ENCODE measurements at regions not wholly inside any gene's neighbourhood (a gene's known extent, or its start where the extent isn't known, plus 50 kb on each side); places are given as distances from the start of the nearest gene placed in this dataset.
"Not testable (repeated sequence)": the region's sequence is repeated elsewhere in the genome, so short reads cannot be mapped to it uniquely, and the experiment has no call there.

DNA sequence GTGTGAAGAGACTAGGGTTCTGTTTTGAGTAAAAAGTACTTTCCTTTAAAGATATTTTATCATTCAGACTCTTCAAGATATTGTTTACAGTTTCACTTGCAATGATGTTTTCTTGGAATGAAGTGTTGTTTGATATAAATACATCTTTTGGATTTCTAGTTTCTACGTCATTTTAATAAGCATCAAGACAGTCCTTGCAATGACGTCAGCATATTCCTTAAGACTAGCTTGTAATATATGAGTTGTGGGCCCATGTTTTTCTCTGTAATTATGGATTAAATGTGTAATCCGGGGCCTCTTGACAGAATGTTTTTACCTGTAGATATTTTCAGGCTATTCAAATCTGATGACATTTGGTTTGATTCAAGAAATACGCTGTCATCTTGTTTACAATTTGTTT, 66.1 kb downstream of the RBMX2 start:
- Mint-ChIP-seq H3K36me3 (ENCODE audit: low read depth) (no peaks in the 10 kb centered on the region), H3K27ac (no peak overlapping the region), H3K4me3 (no peak overlapping the region), H3K27me3 (peaks cover 2% of the 10 kb centered on the region), H3K9me3 (no peaks in the 10 kb centered on the region), H3K4me1 (no peaks in the 10 kb centered on the region)
- no peak for DNase-seq
- POLR2A ChIA-PET, result no interaction called here
- CTCF ChIA-PET, result no interaction called here

DNA sequence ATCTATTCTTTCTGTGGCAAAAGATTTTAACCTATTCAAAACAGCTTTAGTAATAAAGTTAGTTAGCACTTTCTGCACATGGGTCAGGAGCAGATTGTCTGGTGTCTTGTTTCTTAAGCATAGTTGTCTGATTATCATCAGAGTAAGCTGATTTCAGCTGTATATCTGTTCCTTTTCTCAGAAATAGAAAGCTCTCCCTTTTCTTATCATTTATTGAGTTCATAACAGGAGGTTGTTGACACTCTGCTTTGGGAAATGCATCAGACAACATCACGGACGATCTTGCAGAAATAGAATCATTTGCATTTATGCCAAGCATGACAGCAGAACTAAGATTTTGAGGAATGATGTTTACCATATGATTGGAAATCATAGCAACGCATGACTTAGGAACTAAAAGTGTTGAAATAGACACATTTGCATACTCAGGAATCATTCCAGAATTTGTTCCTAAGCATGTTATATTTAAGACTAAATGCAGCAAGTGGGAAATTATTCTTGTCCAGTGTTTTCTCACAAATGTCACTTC, 66.7 kb downstream of the RBMX2 start:
- Mint-ChIP-seq H3K36me3 (ENCODE audit: low read depth) (no peaks in the 10 kb centered on the region), H3K27ac (no peak overlapping the region), H3K9me3 (no peaks in the 10 kb centered on the region), H3K4me3 (no peak overlapping the region), H3K4me1 (no peaks in the 10 kb centered on the region), H3K27me3 (peaks cover 2% of the 10 kb centered on the region)
- POLR2A ChIA-PET, result no interaction called here
- DNase-seq, result no peak
- CTCF ChIA-PET, result no interaction called here

DNA sequence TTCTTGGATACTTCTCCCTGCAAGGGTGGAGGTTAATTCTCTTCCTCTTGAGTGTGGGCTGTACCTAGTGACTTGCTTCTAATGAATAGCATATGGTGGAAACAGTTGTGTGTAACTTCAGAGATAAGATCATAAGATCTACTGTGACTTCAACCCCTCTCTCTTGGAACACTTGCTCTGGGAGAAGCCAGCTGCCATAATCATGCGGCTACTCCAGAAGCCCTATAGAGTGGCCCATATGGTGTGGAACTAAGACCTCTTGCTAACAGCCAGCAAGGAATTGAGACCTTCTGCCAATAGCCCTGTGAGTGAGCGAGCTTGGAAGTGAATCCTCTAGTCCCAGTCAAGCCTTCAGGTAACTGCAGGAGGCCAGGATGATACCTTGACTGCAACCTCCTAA, 81.1 kb downstream of the RBMX2 start:
- ChIA-PET CTCF (no interaction called here), POLR2A (no interaction called here)
- no peak overlapping the region for H3K27ac Mint-ChIP-seq
- DNase-seq, result no peak
- H3K27me3 Mint-ChIP-seq, result peaks cover 10% of the 10 kb centered on the region
- no peaks in the 10 kb centered on the region for H3K9me3 Mint-ChIP-seq
- H3K36me3 Mint-ChIP-seq (ENCODE audit: low read depth), result no peaks in the 10 kb centered on the region
- H3K4me3 Mint-ChIP-seq, result no peak overlapping the region
- no peaks in the 10 kb centered on the region for H3K4me1 Mint-ChIP-seq

DNA sequence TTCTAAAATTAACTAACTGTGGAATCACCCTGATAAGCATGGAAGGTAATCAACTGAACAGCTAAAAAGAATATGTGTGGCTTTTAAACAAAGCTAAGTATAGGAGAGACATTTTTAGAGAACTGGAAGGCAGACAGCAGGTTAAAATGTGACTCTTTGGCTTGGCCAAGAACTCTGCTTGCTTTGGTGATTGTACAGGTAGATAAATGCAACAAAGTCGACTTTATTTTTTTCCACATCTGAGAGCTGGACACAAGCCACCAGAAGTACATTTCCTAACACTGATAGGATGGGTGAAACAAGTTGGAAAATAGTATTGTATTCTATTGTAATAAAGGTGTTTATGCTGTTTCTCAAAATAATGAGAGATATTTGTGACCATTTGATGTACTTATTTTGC, 84.1 kb downstream of the RBMX2 start:
- ChIA-PET CTCF (no interaction called here), POLR2A (no interaction called here)
- no peak for DNase-seq
- Mint-ChIP-seq H3K9me3 (no peaks in the 10 kb centered on the region), H3K27me3 (peaks cover 10% of the 10 kb centered on the region), H3K36me3 (ENCODE audit: low read depth) (no peaks in the 10 kb centered on the region), H3K27ac (no peak overlapping the region), H3K4me3 (no peak overlapping the region), H3K4me1 (no peaks in the 10 kb centered on the region)

DNA sequence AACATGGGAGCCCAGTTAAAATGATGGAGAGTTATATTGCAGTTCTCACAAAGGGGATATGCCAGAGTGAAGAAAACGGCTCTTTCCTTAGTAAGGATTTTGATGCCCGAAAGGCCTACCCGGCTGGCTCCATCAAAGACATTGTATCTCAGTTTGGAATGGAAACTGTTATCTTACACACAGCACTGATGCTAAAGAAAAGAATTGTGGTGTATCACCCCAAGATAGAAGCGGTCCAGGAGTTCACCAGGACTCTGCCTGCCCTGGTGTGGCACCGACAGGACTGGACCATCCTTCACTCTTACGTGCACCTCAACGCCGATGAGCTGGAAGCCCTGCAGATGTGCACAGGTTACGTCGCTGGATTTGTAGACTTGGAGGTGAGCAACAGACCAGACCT, 93.7 kb downstream of the RBMX2 start:
- H3K4me1 Mint-ChIP-seq; H3K27me3 Mint-ChIP-seq; H3K27ac Mint-ChIP-seq; H3K9me3 Mint-ChIP-seq; DNase-seq; H3K36me3 Mint-ChIP-seq (ENCODE audit: low read depth); CTCF ChIA-PET; H3K4me3 Mint-ChIP-seq; POLR2A ChIA-PET: not testable (repeated sequence)

DNA sequence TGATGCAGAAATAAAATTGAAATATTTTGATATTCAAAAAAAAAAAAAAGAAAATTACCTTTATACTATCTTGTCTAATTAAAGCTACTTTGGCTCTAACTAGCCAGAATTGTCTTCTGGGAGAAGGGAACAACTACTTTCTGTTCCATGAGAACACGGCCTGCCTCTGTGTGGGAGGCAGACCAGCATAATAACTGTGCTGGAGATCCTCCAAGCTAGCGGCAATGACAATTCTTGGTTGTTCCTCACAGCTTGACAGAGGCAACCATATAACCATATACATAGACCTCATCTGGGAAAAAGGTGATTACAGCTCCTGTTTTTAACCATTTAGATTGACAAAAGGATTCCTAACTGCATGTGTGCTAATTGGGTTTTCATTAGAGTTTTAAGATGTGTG, 95.7 kb downstream of the RBMX2 start:
- ChIA-PET POLR2A (no interaction called here), CTCF (interaction anchor here (0.6 to 0.7 kb wide), 2 partner anchors 77 to 363 kb away, joined by 4 read pairs; no protein-coding TSS in a partner anchor)
- no peak for DNase-seq

DNA sequence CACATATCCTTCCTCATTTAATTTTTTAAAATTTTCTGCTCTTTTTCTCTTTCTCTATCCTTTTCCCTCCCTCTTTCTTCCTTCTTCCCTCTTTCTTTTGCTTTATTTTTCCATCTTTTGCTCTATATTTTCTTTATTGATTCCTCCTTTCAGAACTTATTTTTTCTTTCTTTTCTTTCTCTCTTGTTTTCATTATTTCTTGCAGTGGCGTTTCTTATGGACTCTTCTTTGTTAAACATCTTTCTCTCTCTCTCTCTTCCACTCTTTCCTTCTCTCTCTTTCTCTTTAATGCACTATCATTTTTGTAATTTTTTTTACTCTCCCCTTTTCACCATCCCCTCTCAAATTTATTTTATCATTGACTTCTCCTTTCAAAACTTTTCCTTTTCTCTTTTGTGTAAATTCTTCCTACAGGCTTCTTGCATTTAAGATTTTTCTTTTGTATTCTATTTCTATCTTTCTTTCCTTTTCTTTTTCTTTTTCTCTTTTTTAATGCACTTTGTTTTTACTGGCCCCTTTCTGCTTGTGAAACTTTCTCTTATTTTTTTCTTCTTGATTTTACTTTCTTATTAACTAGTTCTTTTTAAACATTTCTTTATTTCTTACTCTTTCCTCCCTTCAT, 97.0 kb downstream of the RBMX2 start:
- no peak for DNase-seq
- Mint-ChIP-seq H3K4me1 (no peaks in the 10 kb centered on the region), H3K36me3 (ENCODE audit: low read depth) (no peaks in the 10 kb centered on the region), H3K27me3 (no peaks in the 10 kb centered on the region), H3K4me3 (no peak overlapping the region), H3K9me3 (no peaks in the 10 kb centered on the region), H3K27ac (no peak overlapping the region)
- CTCF ChIA-PET, result interaction anchor here (0.6 kb wide), 1 partner anchor 981 kb away, joined by 4 read pairs; no protein-coding TSS in a partner anchor
- POLR2A ChIA-PET, result no interaction called here

More for the DNA sequence above, 95.7 kb downstream of the RBMX2 start:
- Mint-ChIP-seq H3K27me3 (no peaks in the 10 kb centered on the region), H3K4me1 (no peaks in the 10 kb centered on the region), H3K4me3 (no peak overlapping the region), H3K9me3 (no peaks in the 10 kb centered on the region), H3K36me3 (ENCODE audit: low read depth) (no peaks in the 10 kb centered on the region), H3K27ac (no peak overlapping the region)

DNA sequence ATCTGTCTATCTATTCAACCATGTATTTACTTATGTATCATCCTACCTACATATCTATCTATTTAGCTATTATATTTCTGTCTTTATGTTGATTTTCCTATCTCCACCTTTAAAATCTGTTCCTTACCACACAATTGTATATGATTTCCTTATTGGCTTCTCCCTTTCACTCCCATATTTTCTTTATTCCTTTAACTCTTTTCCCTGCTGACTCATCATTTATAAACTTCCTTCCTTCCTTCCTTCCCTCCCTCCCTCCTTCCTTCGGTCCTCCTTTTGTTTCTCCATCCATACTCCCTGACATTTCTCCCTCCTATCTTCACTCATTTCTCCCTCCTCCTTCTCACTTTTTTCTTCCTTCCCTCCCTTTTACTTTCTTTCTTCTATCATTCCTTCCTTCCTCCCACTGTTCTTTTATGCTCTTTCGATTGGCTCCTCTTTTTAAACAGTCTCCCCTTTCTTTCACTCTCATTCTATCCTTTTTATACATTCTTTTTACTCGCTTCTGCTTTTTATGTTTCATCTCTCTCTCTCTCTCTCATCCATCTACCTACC, 100.3 kb downstream of the RBMX2 start:
- Mint-ChIP-seq H3K9me3 (no peaks in the 10 kb centered on the region), H3K27ac (no peak overlapping the region), H3K27me3 (no peaks in the 10 kb centered on the region), H3K4me1 (no peaks in the 10 kb centered on the region), H3K36me3 (ENCODE audit: low read depth) (no peaks in the 10 kb centered on the region), H3K4me3 (no peak overlapping the region)
- ChIA-PET CTCF (no interaction called here), POLR2A (no interaction called here)
- no peak for DNase-seq

DNA sequence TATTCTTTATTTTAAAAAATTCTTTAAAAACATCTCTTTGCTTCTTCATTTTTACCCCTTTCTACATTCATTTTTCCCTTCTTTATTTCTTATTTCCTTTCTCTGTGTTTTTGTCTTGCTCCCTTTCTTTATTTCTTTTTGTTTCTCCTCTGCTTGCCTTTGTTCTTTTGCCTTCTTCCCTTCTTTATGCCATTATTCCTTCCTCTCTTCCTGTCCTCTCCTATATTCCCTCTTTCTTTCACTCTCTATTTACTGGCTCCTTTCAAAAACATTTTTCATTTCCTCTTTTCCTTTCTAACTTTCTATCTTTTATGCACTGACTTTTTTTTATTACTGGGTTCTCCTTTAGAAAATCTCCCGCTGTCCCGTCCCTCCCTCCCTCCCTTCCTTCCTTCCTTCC, 102.2 kb downstream of the RBMX2 start:
- DNase-seq, result no peak
- Mint-ChIP-seq H3K27me3 (no peaks in the 10 kb centered on the region), H3K36me3 (ENCODE audit: low read depth) (no peaks in the 10 kb centered on the region), H3K4me3 (no peak overlapping the region), H3K4me1 (no peaks in the 10 kb centered on the region), H3K9me3 (no peaks in the 10 kb centered on the region), H3K27ac (no peak overlapping the region)
- POLR2A ChIA-PET, result no interaction called here
- CTCF ChIA-PET, result no interaction called here

DNA sequence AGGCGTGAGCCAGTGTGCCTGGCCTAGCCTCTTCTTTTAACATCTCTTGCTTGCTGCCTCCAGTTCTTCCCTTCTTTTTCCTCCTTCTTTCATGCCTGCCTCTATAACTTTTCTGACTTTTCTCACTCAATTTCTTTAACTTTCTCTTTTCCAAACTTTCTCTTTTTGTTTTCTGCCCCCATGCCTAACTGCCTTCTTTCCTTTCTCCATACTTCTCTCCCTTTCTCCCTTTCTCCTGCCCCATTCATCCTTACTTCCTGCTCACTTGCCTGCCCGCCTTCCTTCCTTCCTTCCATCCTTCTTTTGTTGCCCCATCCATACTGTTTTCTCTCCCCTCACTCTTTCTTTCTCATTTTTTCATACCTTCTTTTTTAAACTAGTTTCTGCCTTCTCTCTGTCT, 105.2 kb downstream of the RBMX2 start:
- Mint-ChIP-seq H3K27ac (no peak overlapping the region), H3K4me1 (no peaks in the 10 kb centered on the region), H3K36me3 (ENCODE audit: low read depth) (no peaks in the 10 kb centered on the region), H3K9me3 (peaks cover 2% of the 10 kb centered on the region), H3K27me3 (no peaks in the 10 kb centered on the region), H3K4me3 (no peak overlapping the region)
- CTCF ChIA-PET, result no interaction called here
- POLR2A ChIA-PET, result no interaction called here
- DNase-seq, result no peak

DNA sequence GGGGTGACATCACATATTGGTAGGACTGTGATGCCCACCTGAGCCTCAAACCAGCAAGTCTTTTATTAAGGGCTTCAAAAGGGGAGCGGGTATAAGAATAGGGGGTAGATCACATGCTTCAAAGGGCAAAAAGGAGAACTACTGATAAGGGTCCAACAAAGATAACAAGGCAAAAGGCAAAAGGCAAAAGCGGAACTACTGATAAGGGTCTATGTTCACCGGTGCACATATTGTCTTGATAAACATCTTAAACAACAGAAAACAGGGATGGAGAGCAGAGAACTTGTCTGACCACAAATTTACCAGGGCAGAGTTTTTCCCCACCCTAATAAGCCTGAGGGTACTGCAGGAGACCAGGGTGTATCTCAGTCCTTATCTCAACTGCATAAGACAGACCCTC, 110.7 kb downstream of the RBMX2 start:
- POLR2A ChIA-PET; H3K36me3 Mint-ChIP-seq (ENCODE audit: low read depth); H3K27me3 Mint-ChIP-seq; CTCF ChIA-PET; H3K27ac Mint-ChIP-seq; DNase-seq; H3K4me1 Mint-ChIP-seq; H3K4me3 Mint-ChIP-seq; H3K9me3 Mint-ChIP-seq: not testable (repeated sequence)

DNA sequence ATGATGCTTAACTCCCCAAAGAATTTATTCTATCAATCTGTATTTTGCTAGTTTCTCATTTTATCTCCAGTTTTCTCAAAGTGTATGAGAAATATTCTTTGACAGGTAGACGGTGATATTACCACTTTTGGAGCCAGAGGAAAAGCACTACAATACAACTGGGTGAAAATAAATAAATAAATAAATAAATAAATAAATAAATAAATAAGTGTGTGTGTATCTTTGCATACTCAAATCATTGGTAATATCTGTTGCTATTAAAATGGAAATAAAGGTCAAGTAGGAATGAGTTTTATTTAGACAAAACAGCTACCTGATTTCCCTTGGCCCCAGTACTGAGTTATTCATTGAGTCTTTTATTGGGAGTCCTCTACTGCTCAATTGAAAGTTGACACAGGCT, 114.3 kb downstream of the RBMX2 start:
- Mint-ChIP-seq H3K4me3 (no peak overlapping the region), H3K9me3 (peaks cover 7% of the 10 kb centered on the region), H3K27ac (no peak overlapping the region), H3K27me3 (no peaks in the 10 kb centered on the region), H3K36me3 (ENCODE audit: low read depth) (no peaks in the 10 kb centered on the region), H3K4me1 (no peaks in the 10 kb centered on the region)
- ChIA-PET CTCF (no interaction called here), POLR2A (no interaction called here)
- no peak for DNase-seq

DNA sequence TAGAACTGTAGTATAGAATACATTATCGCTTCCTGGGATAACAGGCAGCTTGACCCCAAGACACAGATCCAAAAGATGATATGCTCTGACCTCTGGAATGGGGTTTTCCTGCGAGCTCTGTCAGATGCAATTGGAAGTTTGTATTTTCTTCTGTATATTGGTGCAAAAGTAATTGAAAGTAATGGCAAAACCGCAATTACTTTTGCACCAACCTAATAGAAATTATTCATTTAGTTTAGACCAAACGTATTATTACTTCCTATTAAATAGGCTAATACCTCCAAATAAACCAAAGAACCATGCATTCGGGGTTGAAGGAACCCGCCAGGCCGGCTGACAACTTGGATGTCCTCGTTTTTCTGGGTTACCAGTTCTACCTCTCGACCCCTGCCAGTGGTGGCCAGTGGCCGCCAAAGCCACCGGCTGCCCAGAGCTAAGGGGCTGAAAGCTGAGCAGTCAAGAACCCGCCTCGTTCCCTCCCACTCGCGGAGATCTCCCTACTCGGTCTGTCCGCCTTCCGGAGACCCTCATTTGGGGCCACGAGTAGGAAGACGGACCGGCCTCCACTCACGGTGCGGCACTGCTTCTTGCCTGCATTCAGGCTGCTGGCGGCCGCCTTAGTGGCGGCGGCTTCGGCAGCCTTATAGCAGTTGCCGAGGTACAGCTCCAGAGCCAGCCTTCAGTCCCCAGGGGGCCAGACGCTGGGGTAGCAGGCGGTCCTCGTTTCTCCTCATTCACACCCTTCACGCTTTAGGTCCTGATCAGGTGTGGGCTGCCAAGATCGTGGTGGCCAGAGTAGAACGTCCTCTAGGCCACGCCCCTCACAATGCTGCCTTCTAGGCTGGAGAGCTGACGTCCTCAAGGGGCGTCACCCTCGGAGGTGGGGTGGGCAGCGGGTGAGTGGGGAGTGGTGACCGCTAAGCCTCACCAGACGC, 121.9 kb downstream of the RBMX2 start:
- peak overlapping the region; percentile 25 for H3K4me3 Mint-ChIP-seq
- no peak for DNase-seq
- H3K27ac Mint-ChIP-seq, result no peak overlapping the region
- POLR2A ChIA-PET, result no interaction called here
- peaks cover 2% of the 10 kb centered on the region for H3K27me3 Mint-ChIP-seq
- CTCF ChIA-PET, result no interaction called here
- H3K9me3 Mint-ChIP-seq, result no peaks in the 10 kb centered on the region
- H3K36me3 Mint-ChIP-seq (ENCODE audit: low read depth), result no peaks in the 10 kb centered on the region
- H3K4me1 Mint-ChIP-seq, result no peaks in the 10 kb centered on the region

Measured in activated CD4-positive, alpha-beta T cell treated with anti-CD3 and anti-CD28 coated beads, Interleukin-2, amount 10 ng/mL, durations not matched to agents 7 days and 5 days (primary cell).